OCI-LY3 (cell line): ENCODE measurements at regions not wholly inside any gene's neighbourhood (a gene's known extent, or its start where the extent isn't known, plus 50 kb on each side); places are given as distances from the start of the nearest gene placed in this dataset.

Experiments
- EZH2phosphoT487 ChIP-seq: fragments of 200-600 bp; shearing (Covaris generic); IDR thresholded peaks from 2 replicates; pipeline ENCODE4 v1.6.1; 2018; ENCODE audit warnings: antibody characterized with exemption, mixed run types, low read depth
- TF ChIP-seq, protein P1 (sequence below): fragments of 200-600, 300-600 bp; sonication (generic); IDR thresholded peaks from 2 replicates; pipeline ENCODE4 v1.5.1; 2014; ENCODE audit warnings: antibody characterized with exemption, low read length, low read depth

GRCh38 chr4:10173754-10174749 lies 57.5 kb upstream of the WDR1 start:
- TF ChIP-seq, protein P1, sequence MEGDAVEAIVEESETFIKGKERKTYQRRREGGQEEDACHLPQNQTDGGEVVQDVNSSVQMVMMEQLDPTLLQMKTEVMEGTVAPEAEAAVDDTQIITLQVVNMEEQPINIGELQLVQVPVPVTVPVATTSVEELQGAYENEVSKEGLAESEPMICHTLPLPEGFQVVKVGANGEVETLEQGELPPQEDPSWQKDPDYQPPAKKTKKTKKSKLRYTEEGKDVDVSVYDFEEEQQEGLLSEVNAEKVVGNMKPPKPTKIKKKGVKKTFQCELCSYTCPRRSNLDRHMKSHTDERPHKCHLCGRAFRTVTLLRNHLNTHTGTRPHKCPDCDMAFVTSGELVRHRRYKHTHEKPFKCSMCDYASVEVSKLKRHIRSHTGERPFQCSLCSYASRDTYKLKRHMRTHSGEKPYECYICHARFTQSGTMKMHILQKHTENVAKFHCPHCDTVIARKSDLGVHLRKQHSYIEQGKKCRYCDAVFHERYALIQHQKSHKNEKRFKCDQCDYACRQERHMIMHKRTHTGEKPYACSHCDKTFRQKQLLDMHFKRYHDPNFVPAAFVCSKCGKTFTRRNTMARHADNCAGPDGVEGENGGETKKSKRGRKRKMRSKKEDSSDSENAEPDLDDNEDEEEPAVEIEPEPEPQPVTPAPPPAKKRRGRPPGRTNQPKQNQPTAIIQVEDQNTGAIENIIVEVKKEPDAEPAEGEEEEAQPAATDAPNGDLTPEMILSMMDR, result no peak
- TF ChIP-seq EZH2phosphoT487, result no peak
